CD14-positive monocyte (primary cell): ENCODE measurements at regions not wholly inside any gene's neighbourhood (a gene's known extent, or its start where the extent isn't known, plus 50 kb on each side); places are given as distances from the start of the nearest gene placed in this dataset.

Source experiments
- DNase-seq, 3 donors: peaks; one replicate each; pipeline ENCODE4 v3.0.0-alpha.2; 2011 to 2022
- H2AFZ ChIP-seq: 2 replicates; pipeline ENCODE4 v1.6.0; 2012; ENCODE audit warnings: mild to moderate bottlenecking, low read depth, low read length, inconsistent platforms; ENCODE audit not compliant: insufficient read depth, poor library complexity, severe bottlenecking
- H3K27ac ChIP-seq, 2 donors: 1 replicate in 1 of 2; 2 replicates in 1 of 2; pipeline ENCODE4 v1.5.1; 2012 to 2013; ENCODE audit warnings: low read length in 2 of 2, control low read depth in 1 of 2, inconsistent platforms in 1 of 2, low read depth in 1 of 2, mild to moderate bottlenecking in 1 of 2
- H3K27me3 ChIP-seq, 2 donors: one replicate each; pipeline versions ENCODE4 v1.6.0 to v1.6.1; 2011 to 2013; ENCODE audit warnings: low read length in 2 of 2; ENCODE audit not compliant: control insufficient read depth in 2 of 2, insufficient read depth in 2 of 2
- H3K36me3 ChIP-seq, 2 donors: replicated peaks in 1 of 2; 1 replicate in 1 of 2; 2 replicates in 1 of 2; pipeline versions ENCODE4 v1.5.1 to v1.6.1; 2012 to 2013; ENCODE audit warnings: low read length in 2 of 2, control low read depth in 1 of 2, inconsistent platforms in 1 of 2, mild to moderate bottlenecking in 1 of 2; ENCODE audit not compliant: insufficient read depth in 2 of 2, control insufficient read depth in 1 of 2
- H3K4me1 ChIP-seq, 2 donors: 1 replicate in 1 of 2; 2 replicates in 1 of 2; pipeline versions ENCODE4 v1.5.1 to v1.6.1; 2012 to 2013; ENCODE audit warnings: low read length in 2 of 2, control low read depth in 1 of 2, inconsistent platforms in 1 of 2, mild to moderate bottlenecking in 1 of 2, moderate library complexity in 1 of 2; ENCODE audit not compliant: insufficient read depth in 2 of 2, control insufficient read depth in 1 of 2
- H3K4me2 ChIP-seq: replicated peaks from 2 replicates; pipeline ENCODE3; 2012; ENCODE audit warnings: low read length, moderate library complexity, mild to moderate bottlenecking; ENCODE audit not compliant: poor library complexity, severe bottlenecking; ENCODE audit errors: extremely low read depth
- H3K4me3 ChIP-seq, 3 experiments: fragments of 200-600 bp in 1 of 3; sonication (generic) in 1 of 3; replicated peaks in 1 of 3; 1 replicate in 2 of 3; 2 replicates in 1 of 3; pipeline ENCODE4 v1.5.1; 2011 to 2013; ENCODE audit warnings: low read length in 3 of 3, mild to moderate bottlenecking in 3 of 3, control low read depth in 2 of 3, low read depth in 2 of 3, inconsistent platforms in 1 of 3, moderate library complexity in 1 of 3
- H3K79me2 ChIP-seq: 2 replicates; pipeline ENCODE4 v1.6.0; 2012; ENCODE audit warnings: mild to moderate bottlenecking, control low read depth, inconsistent platforms, low read length, moderate library complexity; ENCODE audit not compliant: insufficient read depth
- H3K9ac ChIP-seq: 2 replicates; pipeline ENCODE4 v1.6.0; 2017; ENCODE audit warnings: low read length, mild to moderate bottlenecking; ENCODE audit not compliant: insufficient read depth, poor library complexity, severe bottlenecking
- H3K9me3 ChIP-seq, 2 donors: replicated peaks in 1 of 2; 1 replicate in 1 of 2; 2 replicates in 1 of 2; pipeline versions ENCODE4 v1.5.1 to v1.6.1; 2012 to 2013; ENCODE audit warnings: low read length in 2 of 2, control low read depth in 1 of 2; ENCODE audit not compliant: control insufficient read depth in 1 of 2, insufficient read depth in 1 of 2
- H4K20me1 ChIP-seq: 2 replicates; pipeline ENCODE4 v1.6.0; 2012; ENCODE audit warnings: mild to moderate bottlenecking, low read length, control low read depth, moderate library complexity; ENCODE audit not compliant: insufficient read depth
- H3K27ac Mint-ChIP-seq, 7 donors: one replicate each; pipeline ENCODE4 v1.8.0; 2020; ENCODE audit warnings: mild to moderate bottlenecking in 7 of 7, mixed read lengths in 7 of 7, moderate library complexity in 6 of 7, inconsistent platforms in 2 of 7
- H3K27me3 Mint-ChIP-seq, 3 donors: one replicate each; pipeline ENCODE4 v1.8.0; 2021 to 2022; ENCODE audit warnings: low read depth in 3 of 3, mild to moderate bottlenecking in 3 of 3, mixed read lengths in 3 of 3, moderate library complexity in 3 of 3, inconsistent platforms in 1 of 3
- H3K36me3 Mint-ChIP-seq, 2 donors: one replicate each; pipeline ENCODE4 v1.8.0; 2020; ENCODE audit warnings: mixed read lengths in 2 of 2, inconsistent platforms in 1 of 2, mild to moderate bottlenecking in 1 of 2
- H3K4me1 Mint-ChIP-seq: one replicate; pipeline ENCODE4 v1.8.0; 2020; ENCODE audit warnings: mild to moderate bottlenecking, mixed read lengths
- H3K4me3 Mint-ChIP-seq, 2 donors: one replicate each; pipeline ENCODE4 v1.8.0; 2020; ENCODE audit warnings: mild to moderate bottlenecking in 2 of 2, mixed read lengths in 2 of 2, moderate library complexity in 1 of 2
- H3K9me3 Mint-ChIP-seq, 7 donors: one replicate each; pipeline ENCODE4 v1.8.0; 2020 to 2022; ENCODE audit warnings: mixed read lengths in 7 of 7, mild to moderate bottlenecking in 6 of 7, moderate library complexity in 6 of 7, inconsistent platforms in 2 of 7
- CTCF ChIP-seq: fragments of 200-600 bp; IDR thresholded peaks from one replicate; pipeline ENCODE4 v1.8.0; 2022; ENCODE audit warnings: antibody characterized with exemption, mild to moderate bottlenecking
- WGBS: methylation state at CpG from one replicate; pipeline ENCODE4 v1.1.5; 2013; ENCODE audit warnings: missing lambda C conversion rate; ENCODE audit not compliant: insufficient coverage; 5-methylcytosine and 5-hydroxymethylcytosine counted together
- intact Hi-C, 2 donors: fragments of 100-400 bp; cut with micrococcal nuclease; formaldehyde crosslinking; loops; one replicate each; pipeline versions ENCODE4 v1.15.0 to v1.15.1; 2023

- Histone ChIP-seq H3K79me2 (no peaks in the 10 kb centered on the region), H3K4me3 (no peak overlapping the region), H3K36me3 (no peaks in the 10 kb centered on the region), H2AFZ (no peak overlapping the region), H3K4me2 (no peak overlapping the region), H3K4me1 (no peaks in the 10 kb centered on the region), H3K27me3 (no peaks in the 10 kb centered on the region), H3K9me3 (peaks cover 17 to 22% of the 10 kb centered on the region in 2 donors), H3K9ac (no peak overlapping the region), H4K20me1 (no peaks in the 10 kb centered on the region), H3K27ac (no peak overlapping the region)
- no peak for TF ChIP-seq CTCF
- intact Hi-C loops = no loop called here
- no peaks in the 10 kb centered on the region for H3K36me3 Mint-ChIP-seq
- H3K9me3 Mint-ChIP-seq = peaks cover 3 to 31% (median 16%) of the 10 kb centered on the region in 7 donors
- 87% methylated on average over 4 of the region's 4 CpGs for WGBS
- H3K27ac Mint-ChIP-seq = no peak overlapping the region
- DNase-seq = no peak
- H3K4me1 Mint-ChIP-seq = no peaks in the 10 kb centered on the region
- H3K27me3 Mint-ChIP-seq = no peaks in the 10 kb centered on the region
- no peak overlapping the region for H3K4me3 Mint-ChIP-seq
These were observed 1234.3 kb upstream of the B3GALT2 start for GRCh38 chr1:194420706-194421105.

GRCh38 chr1:194419721-194420120 is 1233.3 kb upstream of the B3GALT2 start:
- H3K79me2 ChIP-seq = no peaks in the 10 kb centered on the region
- TF ChIP-seq CTCF = no peak
- peaks cover 17 to 22% of the 10 kb centered on the region in 2 donors for H3K9me3 ChIP-seq
- no peak overlapping the region for H2AFZ ChIP-seq
- no peak for DNase-seq
- 50% methylated on average over 1 of the region's 1 CpG for WGBS
- H4K20me1 ChIP-seq = no peaks in the 10 kb centered on the region
- Mint-ChIP-seq H3K27ac (no peak overlapping the region), H3K9me3 (peaks cover 3 to 27% (median 16%) of the 10 kb centered on the region in 7 donors), H3K27me3 (no peaks in the 10 kb centered on the region), H3K4me1 (no peaks in the 10 kb centered on the region), H3K36me3 (no peaks in the 10 kb centered on the region), H3K4me3 (no peak overlapping the region)
- no peak overlapping the region for H3K27ac ChIP-seq
- H3K36me3 ChIP-seq = no peaks in the 10 kb centered on the region
- H3K4me1 ChIP-seq = no peaks in the 10 kb centered on the region
- no peak overlapping the region for H3K4me3 ChIP-seq
- H3K27me3 ChIP-seq = no peaks in the 10 kb centered on the region
- intact Hi-C loops = no loop called here
- H3K4me2 ChIP-seq = no peak overlapping the region
- no peak overlapping the region for H3K9ac ChIP-seq
